MM.1S (cell line): ENCODE measurements at regions not wholly inside any gene's neighbourhood (a gene's known extent, or its start where the extent isn't known, plus 50 kb on each side); places are given as distances from the start of the nearest gene placed in this dataset.
"Not testable (repeated sequence)": the region's sequence is repeated elsewhere in the genome, so short reads cannot be mapped to it uniquely, and the experiment has no call there.

Source experiments
- DNase-seq: peaks from one replicate; pipeline ENCODE4 v3.0.0-alpha.2; 2015
- H2AFZ ChIP-seq: fragments of 300-600 bp; sonication (generic); 2 replicates; pipeline ENCODE4 v1.6.0; 2016; ENCODE audit warnings: antibody characterized with exemption, low read length
- H3F3A ChIP-seq: fragments of 300-600 bp; sonication (generic); 2 replicates; pipeline ENCODE4 v1.6.1; 2016; ENCODE audit warnings: mild to moderate bottlenecking, antibody characterized with exemption, low read length, moderate library complexity, mixed read lengths; ENCODE audit not compliant: insufficient read depth
- H3K27ac ChIP-seq: fragments of 300-600 bp; sonication (generic); 2 replicates; pipeline ENCODE4 v1.5.1; 2016; ENCODE audit warnings: mild to moderate bottlenecking, low read length
- H3K27me3 ChIP-seq: fragments of 300-600 bp; sonication (generic); replicated peaks from 2 replicates; pipeline ENCODE4 v1.6.0; 2016; ENCODE audit warnings: low read length; ENCODE audit not compliant: insufficient read depth
- H3K36me3 ChIP-seq: fragments of 300-600 bp; sonication (generic); replicated peaks from 2 replicates; pipeline ENCODE4 v1.6.1; 2016; ENCODE audit warnings: mild to moderate bottlenecking, low read length, mixed read lengths; ENCODE audit not compliant: insufficient read depth
- H3K4me1 ChIP-seq: fragments of 300-600 bp; sonication (generic); 2 replicates; pipeline ENCODE4 v1.6.1; 2016; ENCODE audit warnings: low read length, mixed read lengths
- H3K4me2 ChIP-seq: fragments of 300-600 bp; sonication (generic); 2 replicates; pipeline ENCODE4 v1.6.0; 2016; ENCODE audit warnings: low read depth, low read length
- H3K4me3 ChIP-seq: fragments of 300-600 bp; sonication (generic); 2 replicates; pipeline ENCODE4 v1.5.1; 2016; ENCODE audit warnings: low read length, mixed read lengths
- H3K79me2 ChIP-seq: fragments of 300-600 bp; sonication (generic); 2 replicates; pipeline ENCODE4 v1.6.1; 2016; ENCODE audit warnings: mixed run types, low read length, mixed read lengths
- H3K9ac ChIP-seq: fragments of 300-600 bp; sonication (generic); 2 replicates; pipeline ENCODE4 v1.6.1; 2016; ENCODE audit warnings: low read length, mixed read lengths
- H3K9me2 ChIP-seq: fragments of 300-600 bp; sonication (generic); replicated peaks from 2 replicates; pipeline ENCODE4 v1.6.1; 2016; ENCODE audit warnings: mild to moderate bottlenecking, low read length, mixed read lengths; ENCODE audit not compliant: insufficient read depth
- H3K9me3 ChIP-seq: fragments of 300-600 bp; sonication (generic); replicated peaks from 2 replicates; pipeline ENCODE4 v1.6.1; 2016; ENCODE audit warnings: mild to moderate bottlenecking, low read length, mixed read lengths; ENCODE audit not compliant: insufficient read depth
- H4K20me1 ChIP-seq: fragments of 300-600 bp; sonication (generic); 2 replicates; pipeline ENCODE4 v1.6.1; 2016; ENCODE audit warnings: mild to moderate bottlenecking, low read length, moderate library complexity, mixed read lengths; ENCODE audit not compliant: insufficient read depth
- CTCF ChIP-seq: fragments of 300-600 bp; sonication (generic); IDR thresholded peaks from 2 replicates; pipeline ENCODE4 v1.5.1; 2016; ENCODE audit warnings: antibody characterized with exemption, low read length, mixed read lengths
- EZH2 ChIP-seq: fragments of 300-600 bp; sonication (generic); optimal IDR thresholded peaks from 2 replicates; pipeline ENCODE3; 2017; ENCODE audit warnings: low read depth, mild to moderate bottlenecking, antibody characterized with exemption, low read length, mixed read lengths
- EZH2phosphoT487 ChIP-seq: fragments of 300-600 bp; sonication (generic); IDR thresholded peaks from 2 replicates; pipeline ENCODE4 v1.6.1; 2018; ENCODE audit warnings: antibody characterized with exemption, low read length

GRCh38 chr3:144968750-144969350, 997.2 kb downstream of the DIPK2A start:
- Histone ChIP-seq H3K9ac (no peak overlapping the region), H4K20me1 (no peaks in the 10 kb centered on the region), H3K36me3 (no peaks in the 10 kb centered on the region), H3K27me3 (no peaks in the 10 kb centered on the region), H3K4me2 (no peak overlapping the region), H3F3A (no peaks in the 10 kb centered on the region), H3K27ac (no peak overlapping the region), H3K79me2 (no peaks in the 10 kb centered on the region), H3K4me3 (no peak overlapping the region), H3K9me2 (no peaks in the 10 kb centered on the region), H3K9me3 (no peaks in the 10 kb centered on the region), H2AFZ (no peak overlapping the region), H3K4me1 (no peaks in the 10 kb centered on the region)
- TF ChIP-seq CTCF (no peak), EZH2 (no peak), EZH2phosphoT487 (no peak)
- no peak for DNase-seq

GRCh38 chr3:144984481-144984880, 1012.9 kb downstream of the DIPK2A start:
- not testable (repeated sequence) for H3F3A ChIP-seq, H3K79me2 ChIP-seq, H4K20me1 ChIP-seq, H3K9ac ChIP-seq, H3K4me2 ChIP-seq, H2AFZ ChIP-seq, H3K27ac ChIP-seq, H3K9me2 ChIP-seq, H3K36me3 ChIP-seq, H3K4me3 ChIP-seq, H3K4me1 ChIP-seq, H3K27me3 ChIP-seq, DNase-seq, H3K9me3 ChIP-seq

- no peak overlapping the region for H3K9ac ChIP-seq
- no peak for DNase-seq
- no peaks in the 10 kb centered on the region for H3F3A ChIP-seq
- H3K27ac ChIP-seq: no peak overlapping the region
- no peaks in the 10 kb centered on the region for H4K20me1 ChIP-seq
- H3K36me3 ChIP-seq: no peaks in the 10 kb centered on the region
- H3K4me2 ChIP-seq: no peak overlapping the region
- no peaks in the 10 kb centered on the region for H3K79me2 ChIP-seq
- no peak overlapping the region for H2AFZ ChIP-seq
- no peaks in the 10 kb centered on the region for H3K4me1 ChIP-seq
- H3K4me3 ChIP-seq: no peak overlapping the region
- no peak for TF ChIP-seq CTCF
- no peak for TF ChIP-seq EZH2phosphoT487
- no peak for TF ChIP-seq EZH2
- H3K9me3 ChIP-seq: no peaks in the 10 kb centered on the region
- no peaks in the 10 kb centered on the region for H3K9me2 ChIP-seq
- no peaks in the 10 kb centered on the region for H3K27me3 ChIP-seq
These were observed 1018.2 kb downstream of the DIPK2A start for GRCh38 chr3:144989807-144990206.

- H3K4me1 ChIP-seq: no peaks in the 10 kb centered on the region
- TF ChIP-seq CTCF (no peak), EZH2 (no peak), EZH2phosphoT487 (no peak)
- H3K4me3 ChIP-seq: no peak overlapping the region
These were observed 1024.2 kb downstream of the DIPK2A start for GRCh38 chr3:144995856-144996255.

More at GRCh38 chr3:144995856-144996255, 1024.2 kb downstream of the DIPK2A start:
- no peaks in the 10 kb centered on the region for H3K9me3 ChIP-seq
- no peaks in the 10 kb centered on the region for H3K79me2 ChIP-seq
- no peaks in the 10 kb centered on the region for H3F3A ChIP-seq
- H3K36me3 ChIP-seq: no peaks in the 10 kb centered on the region
- H3K9ac ChIP-seq: no peak overlapping the region
- no peaks in the 10 kb centered on the region for H3K9me2 ChIP-seq
- no peak overlapping the region for H2AFZ ChIP-seq
- no peaks in the 10 kb centered on the region for H3K27me3 ChIP-seq
- H3K27ac ChIP-seq: no peak overlapping the region
- DNase-seq: no peak
- no peaks in the 10 kb centered on the region for H4K20me1 ChIP-seq
- no peak overlapping the region for H3K4me2 ChIP-seq
